Embryonic facial prominence (tissue), 1 donor: ENCODE measurements at regions not wholly inside any gene's neighbourhood (a gene's known extent, or its start where the extent isn't known, plus 50 kb on each side); places are given as distances from the start of the nearest gene placed in this dataset.

Source experiments
- DNase-seq: peaks from one replicate; pipeline ENCODE4 v3.0.0-alpha.2; 2016; ENCODE audit errors: extremely low spot score

GRCh38 chr11:112513417-112513816, 252.8 kb upstream of the PLET1 start:
- DNase-seq: no peak

GRCh38 chr11:112514011-112514740, 253.5 kb upstream of the PLET1 start:
- DNase-seq: no peak

- no peak for DNase-seq
Measured at GRCh38 chr11:112516261-112516660, 255.6 kb upstream of the PLET1 start.

- no peak for DNase-seq
Measured at GRCh38 chr11:112516755-112517154, 256.1 kb upstream of the PLET1 start.

GRCh38 chr11:112518371-112518770, 257.7 kb upstream of the PLET1 start:
- DNase-seq: no peak

- DNase-seq: no peak
Measured at GRCh38 chr11:112519751-112520150, 259.1 kb upstream of the PLET1 start.

GRCh38 chr11:112520354-112520753, 259.7 kb upstream of the PLET1 start:
- no peak for DNase-seq

- no peak for DNase-seq
Measured at GRCh38 chr11:112522536-112522935, 261.9 kb upstream of the PLET1 start.

- DNase-seq: no peak
Measured at GRCh38 chr11:112523031-112523430, 262.4 kb upstream of the PLET1 start.

- no peak for DNase-seq
Measured at GRCh38 chr11:112523477-112523876, 262.8 kb upstream of the PLET1 start.

- no peak for DNase-seq
Measured at GRCh38 chr11:112523951-112524350, 263.3 kb upstream of the PLET1 start.

- DNase-seq: no peak
Measured at GRCh38 chr11:112524798-112525197, 264.1 kb upstream of the PLET1 start.

GRCh38 chr11:112525270-112525669, 264.6 kb upstream of the PLET1 start:
- DNase-seq: no peak

- DNase-seq: no peak
Measured at GRCh38 chr11:112525844-112526590, 265.4 kb upstream of the PLET1 start.

GRCh38 chr11:112526699-112527416, 266.2 kb upstream of the PLET1 start:
- DNase-seq: no peak

- DNase-seq: no peak
Measured at GRCh38 chr11:112529071-112529470, 268.4 kb upstream of the PLET1 start.

GRCh38 chr11:112532506-112532905, 271.8 kb upstream of the PLET1 start:
- DNase-seq: no peak

- DNase-seq: no peak
Measured at GRCh38 chr11:112533682-112534081, 273.0 kb upstream of the PLET1 start.

- DNase-seq: no peak
Measured at GRCh38 chr11:112534208-112534607, 273.5 kb upstream of the PLET1 start.

- DNase-seq: no peak
Measured at GRCh38 chr11:112537026-112537425, 276.4 kb upstream of the PLET1 start.

GRCh38 chr11:112537846-112538330, 277.2 kb upstream of the PLET1 start:
- no peak for DNase-seq

- no peak for DNase-seq
Measured at GRCh38 chr11:112538534-112539280, 278.0 kb upstream of the PLET1 start.
